ENCODE measurements at regions not wholly inside any gene's neighbourhood (a gene's known extent, or its start where the extent isn't known, plus 50 kb on each side); places are given as distances from the start of the nearest gene placed in this dataset.

DNA sequence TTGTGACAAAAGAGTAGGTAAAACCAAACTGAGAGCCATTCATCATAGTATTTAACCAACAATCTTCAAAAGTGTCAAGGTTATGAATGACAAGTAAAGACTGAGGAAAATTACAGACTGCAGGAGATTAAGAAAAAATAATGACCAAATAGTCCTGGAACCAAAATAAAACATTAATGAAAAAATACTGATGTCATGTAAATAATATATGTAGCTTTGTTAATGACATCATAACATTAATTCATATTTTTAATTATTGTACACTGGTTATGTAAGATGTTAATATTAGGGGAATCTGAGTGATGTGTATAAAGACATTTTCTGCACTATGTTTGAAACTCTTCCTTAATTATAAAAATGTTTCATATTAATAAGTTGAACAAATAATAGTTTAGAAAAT, 436.7 kb downstream of the CYLC2 start:
- no peak for TF ChIP-seq REST (IDR thresholded peaks at IDR 0.05; ENCODE audit: unreplicated experiment)
- no peak for TF ChIP-seq CTCF (conservative IDR thresholded peaks at IDR 0.05; ENCODE audit: low read depth in 2 of 2)
- no peak for TF ChIP-seq POLR2AphosphoS5 (IDR thresholded peaks at IDR 0.05; ENCODE audit: low read depth)
- TF ChIP-seq JUNB (IDR thresholded peaks at IDR 0.05; ENCODE audit: unreplicated experiment): no peak
- TF ChIP-seq EZH2 (IDR thresholded peaks at IDR 0.05; ENCODE audit: low read depth, unreplicated experiment): no peak
- no peak for TF ChIP-seq EZH2phosphoT487 (IDR thresholded peaks at IDR 0.05; ENCODE audit: unreplicated experiment)
- no peak for TF ChIP-seq ETS1 (IDR thresholded peaks at IDR 0.05)
- no peak for TF ChIP-seq ZNF331 (CRISPR knock-in tag; IDR thresholded peaks at IDR 0.05; ENCODE audit: low read depth)
- TF ChIP-seq CREB1 (CRISPR knock-in tag; IDR thresholded peaks at IDR 0.05; ENCODE audit: low read depth): no peak
- no peak for TF ChIP-seq ZNF114 (CRISPR knock-in tag; IDR thresholded peaks at IDR 0.05)
